ENCODE measurements at regions not wholly inside any gene's neighbourhood (a gene's known extent, or its start where the extent isn't known, plus 50 kb on each side); places are given as distances from the start of the nearest gene placed in this dataset.
"Not testable (repeated sequence)": the region's sequence is repeated elsewhere in the genome, so short reads cannot be mapped to it uniquely, and the experiment has no call there.

DNA sequence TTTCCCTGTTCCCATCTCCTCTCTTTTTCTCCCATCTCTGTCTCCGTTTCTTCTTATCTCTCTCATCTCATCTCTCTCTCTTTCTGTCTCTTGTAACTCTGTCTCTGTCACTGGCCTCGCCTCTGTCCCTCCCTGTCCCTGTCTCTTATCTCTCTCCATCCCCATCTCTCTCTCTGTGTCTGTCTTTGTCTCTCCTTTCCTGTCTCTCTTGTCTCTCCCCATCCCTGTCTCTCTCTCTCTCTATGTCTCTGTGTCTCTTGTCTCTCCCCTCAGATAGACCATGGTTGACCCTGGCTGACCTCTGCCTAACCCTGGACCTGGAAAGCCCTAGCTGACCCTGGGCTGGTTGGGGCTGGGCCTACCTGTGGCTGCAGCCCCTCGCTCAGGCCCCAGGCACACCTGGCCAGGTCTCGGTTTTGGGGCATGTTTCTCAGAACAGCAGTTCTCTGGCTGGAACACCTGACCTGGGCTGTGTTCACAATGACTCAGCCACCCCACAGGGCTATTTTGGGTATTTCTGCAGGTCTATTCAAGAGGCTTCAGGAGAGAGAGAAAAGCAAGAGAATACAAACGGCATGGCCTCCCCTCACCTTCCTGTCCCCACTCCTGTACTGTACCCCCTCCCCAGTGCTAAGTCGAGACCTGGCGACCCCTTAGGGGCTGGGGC lies 174.4 kb downstream of the TMEM121 start:
- H3K9me3 ChIP-seq (ENCODE audit: control insufficient read depth, insufficient read depth, low read length), result no peaks in the 10 kb centered on the region
- peaks cover 58% of the 10 kb centered on the region for H3K4me1 ChIP-seq (ENCODE audit: control insufficient read depth, low read length)
- TF ChIP-seq, protein P1, sequence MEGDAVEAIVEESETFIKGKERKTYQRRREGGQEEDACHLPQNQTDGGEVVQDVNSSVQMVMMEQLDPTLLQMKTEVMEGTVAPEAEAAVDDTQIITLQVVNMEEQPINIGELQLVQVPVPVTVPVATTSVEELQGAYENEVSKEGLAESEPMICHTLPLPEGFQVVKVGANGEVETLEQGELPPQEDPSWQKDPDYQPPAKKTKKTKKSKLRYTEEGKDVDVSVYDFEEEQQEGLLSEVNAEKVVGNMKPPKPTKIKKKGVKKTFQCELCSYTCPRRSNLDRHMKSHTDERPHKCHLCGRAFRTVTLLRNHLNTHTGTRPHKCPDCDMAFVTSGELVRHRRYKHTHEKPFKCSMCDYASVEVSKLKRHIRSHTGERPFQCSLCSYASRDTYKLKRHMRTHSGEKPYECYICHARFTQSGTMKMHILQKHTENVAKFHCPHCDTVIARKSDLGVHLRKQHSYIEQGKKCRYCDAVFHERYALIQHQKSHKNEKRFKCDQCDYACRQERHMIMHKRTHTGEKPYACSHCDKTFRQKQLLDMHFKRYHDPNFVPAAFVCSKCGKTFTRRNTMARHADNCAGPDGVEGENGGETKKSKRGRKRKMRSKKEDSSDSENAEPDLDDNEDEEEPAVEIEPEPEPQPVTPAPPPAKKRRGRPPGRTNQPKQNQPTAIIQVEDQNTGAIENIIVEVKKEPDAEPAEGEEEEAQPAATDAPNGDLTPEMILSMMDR (IDR thresholded peaks at IDR 0.05; ENCODE audit: low read depth, low read length, poor library complexity, severe bottlenecking), result no peak
- no peak for TF ChIP-seq EZH2phosphoT487 (IDR thresholded peaks at IDR 0.05; ENCODE audit: borderline replicate concordance, low read length)
- no peaks in the 10 kb centered on the region for H3K9me2 ChIP-seq (replicated peaks; ENCODE audit: control insufficient read depth, low read length)
- H3K36me3 ChIP-seq (ENCODE audit: control insufficient read depth, low read length), result peaks cover 9% of the 10 kb centered on the region; the same call in 1 of the 2 replicates
- peak overlapping the region; percentile 99 for H3K27ac ChIP-seq (ENCODE audit: low read depth, low read length)
- H3K79me2 ChIP-seq (ENCODE audit: control insufficient read depth, low read length), result no peaks in the 10 kb centered on the region; the same call in 1 of the 2 replicates
- H3K4me2 ChIP-seq (ENCODE audit: low read length), result peak overlapping the region; percentile 75
- H3K27me3 ChIP-seq (ENCODE audit: control insufficient read depth, low read length), result no peaks in the 10 kb centered on the region
- peaks cover 4% of the 10 kb centered on the region; the same call in 1 of the 2 replicates for H3F3A ChIP-seq (ENCODE audit: control insufficient read depth, insufficient read depth)
- H3K4me3 ChIP-seq (ENCODE audit: low read length), result peak overlapping the region; percentile 58
- H4K20me1 ChIP-seq (ENCODE audit: control insufficient read depth, insufficient read depth, low read depth, low read length), result no peaks in the 10 kb centered on the region

DNA sequence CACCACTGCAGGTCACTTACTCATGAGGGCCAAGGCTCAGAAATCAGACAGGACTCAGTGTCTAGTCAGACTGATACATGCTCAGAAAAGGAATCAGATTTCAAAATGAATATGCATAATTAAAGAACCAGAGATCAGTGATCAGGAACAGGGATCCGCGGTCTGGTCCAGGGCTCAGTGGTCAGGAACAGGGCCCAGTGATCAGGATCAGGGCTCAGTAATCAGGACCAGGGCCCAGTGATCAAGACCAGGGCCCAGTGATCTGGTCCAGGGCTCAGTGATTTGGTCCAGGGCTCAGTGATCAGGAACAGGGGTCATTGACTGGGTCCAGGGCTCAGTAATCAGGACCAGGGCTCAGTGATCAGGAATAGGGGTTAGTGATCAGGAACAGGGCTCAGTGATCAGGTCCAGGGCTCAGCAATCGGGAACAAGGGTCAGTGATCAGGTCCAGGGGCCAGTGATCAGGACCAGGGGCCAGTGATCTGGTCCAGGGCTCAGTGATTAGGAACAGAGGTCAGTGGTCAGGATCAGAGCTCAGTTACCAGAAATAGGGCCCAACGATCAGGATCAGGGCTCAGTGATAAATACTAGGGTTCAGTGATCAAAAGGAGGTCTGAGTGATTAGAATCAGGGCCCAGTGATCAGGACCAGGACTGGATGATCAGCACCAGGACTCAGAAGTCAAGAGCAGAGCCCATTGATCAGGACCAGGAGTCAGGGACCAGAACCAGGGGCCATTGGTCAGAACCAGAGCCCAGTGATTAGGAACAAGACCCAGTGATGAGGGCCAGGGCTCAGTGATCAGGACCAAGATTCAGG lies 175.3 kb downstream of the TMEM121 start:
- Histone ChIP-seq H3K79me2 (ENCODE audit: control insufficient read depth, low read length) (no peaks in the 10 kb centered on the region; the same call in 1 of the 2 replicates), H3K4me2 (ENCODE audit: low read length) (peak overlapping the region; percentile 75), H3K4me3 (ENCODE audit: low read length) (peak overlapping the region; percentile 58), H3K9me3 (ENCODE audit: control insufficient read depth, insufficient read depth, low read length) (no peaks in the 10 kb centered on the region), H3K27me3 (ENCODE audit: control insufficient read depth, low read length) (no peaks in the 10 kb centered on the region), H3K36me3 (ENCODE audit: control insufficient read depth, low read length) (peaks cover 9% of the 10 kb centered on the region; the same call in 1 of the 2 replicates), H4K20me1 (ENCODE audit: control insufficient read depth, insufficient read depth, low read depth, low read length) (no peaks in the 10 kb centered on the region), H3K4me1 (ENCODE audit: control insufficient read depth, low read length) (peaks cover 67% of the 10 kb centered on the region), H3F3A (ENCODE audit: control insufficient read depth, insufficient read depth) (peaks cover 4% of the 10 kb centered on the region; the same call in 1 of the 2 replicates), H3K9me2 (replicated peaks; ENCODE audit: control insufficient read depth, low read length) (no peaks in the 10 kb centered on the region), H3K27ac (ENCODE audit: low read depth, low read length) (peak overlapping the region; percentile 99)
- no peak for TF ChIP-seq EZH2phosphoT487 (IDR thresholded peaks at IDR 0.05; ENCODE audit: borderline replicate concordance, low read length)
- TF ChIP-seq, protein P1 (IDR thresholded peaks at IDR 0.05; ENCODE audit: low read depth, low read length, poor library complexity, severe bottlenecking), result no peak

GRCh38 chr14:105702275-105702817 lies 176.0 kb downstream of the TMEM121 start:
- peak overlapping the region; percentile 99 for H3K27ac ChIP-seq (ENCODE audit: low read depth, low read length)
- H3F3A ChIP-seq (ENCODE audit: control insufficient read depth, insufficient read depth), result peaks cover 4% of the 10 kb centered on the region; the same call in 1 of the 2 replicates
- no peak for TF ChIP-seq EZH2phosphoT487 (IDR thresholded peaks at IDR 0.05; ENCODE audit: borderline replicate concordance, low read length)
- TF ChIP-seq, protein P1 (IDR thresholded peaks at IDR 0.05; ENCODE audit: low read depth, low read length, poor library complexity, severe bottlenecking), result no peak
- no peaks in the 10 kb centered on the region for H3K9me2 ChIP-seq (replicated peaks; ENCODE audit: control insufficient read depth, low read length)
- peaks cover 9% of the 10 kb centered on the region; the same call in 1 of the 2 replicates for H3K36me3 ChIP-seq (ENCODE audit: control insufficient read depth, low read length)
- H3K9me3 ChIP-seq (ENCODE audit: control insufficient read depth, insufficient read depth, low read length), result no peaks in the 10 kb centered on the region
- peak overlapping the region; percentile 58; the same call in 1 of the 2 replicates for H3K4me3 ChIP-seq (ENCODE audit: low read length)
- H3K27me3 ChIP-seq (ENCODE audit: control insufficient read depth, low read length), result no peaks in the 10 kb centered on the region
- peaks cover 69% of the 10 kb centered on the region for H3K4me1 ChIP-seq (ENCODE audit: control insufficient read depth, low read length)
- H3K79me2 ChIP-seq (ENCODE audit: control insufficient read depth, low read length), result no peaks in the 10 kb centered on the region; the same call in 1 of the 2 replicates
- peak overlapping the region; percentile 75 for H3K4me2 ChIP-seq (ENCODE audit: low read length)
- no peaks in the 10 kb centered on the region for H4K20me1 ChIP-seq (ENCODE audit: control insufficient read depth, insufficient read depth, low read depth, low read length)

DNA sequence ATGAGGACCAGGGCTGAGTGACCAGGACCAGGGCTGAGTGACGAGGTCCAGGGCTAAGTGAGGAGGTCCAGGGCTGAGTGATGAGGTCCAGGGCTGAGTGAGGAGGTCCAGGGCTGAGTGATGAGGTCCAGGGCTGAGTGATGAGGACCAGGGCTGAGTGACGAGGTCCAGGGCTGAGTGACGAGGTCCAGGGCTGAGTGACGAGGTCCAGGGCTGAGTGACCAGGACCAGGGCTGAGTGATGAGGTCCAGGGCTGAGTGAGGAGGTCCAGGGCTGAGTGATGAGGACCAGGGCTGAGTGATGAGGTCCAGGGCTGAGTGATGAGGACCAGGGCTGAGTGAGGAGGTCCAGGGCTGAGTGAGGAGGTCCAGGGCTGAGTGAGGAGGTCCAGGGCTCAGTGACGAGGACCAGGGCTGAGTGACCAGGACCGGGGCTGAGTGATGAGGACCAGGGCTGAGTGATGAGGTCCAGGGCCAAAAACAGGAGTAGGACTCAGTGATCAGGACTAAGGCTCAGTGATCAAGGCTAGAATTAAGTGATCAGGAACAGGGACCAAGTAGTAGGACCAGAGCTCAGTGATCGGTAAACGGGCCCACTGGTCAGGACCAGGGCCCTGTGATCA lies 176.8 kb downstream of the TMEM121 start:
- not testable (repeated sequence) for H3K4me2 ChIP-seq (ENCODE audit: low read length); H3K9me3 ChIP-seq (ENCODE audit: control insufficient read depth, insufficient read depth, low read length); H3K79me2 ChIP-seq (ENCODE audit: control insufficient read depth, low read length); H4K20me1 ChIP-seq (ENCODE audit: control insufficient read depth, insufficient read depth, low read depth, low read length); H3F3A ChIP-seq (ENCODE audit: control insufficient read depth, insufficient read depth); H3K9me2 ChIP-seq (replicated peaks; ENCODE audit: control insufficient read depth, low read length); H3K27ac ChIP-seq (ENCODE audit: low read depth, low read length); H3K4me3 ChIP-seq (ENCODE audit: low read length); H3K27me3 ChIP-seq (ENCODE audit: control insufficient read depth, low read length); H3K36me3 ChIP-seq (ENCODE audit: control insufficient read depth, low read length)
- peaks cover 61% of the 10 kb centered on the region for H3K4me1 ChIP-seq (ENCODE audit: control insufficient read depth, low read length)

DNA sequence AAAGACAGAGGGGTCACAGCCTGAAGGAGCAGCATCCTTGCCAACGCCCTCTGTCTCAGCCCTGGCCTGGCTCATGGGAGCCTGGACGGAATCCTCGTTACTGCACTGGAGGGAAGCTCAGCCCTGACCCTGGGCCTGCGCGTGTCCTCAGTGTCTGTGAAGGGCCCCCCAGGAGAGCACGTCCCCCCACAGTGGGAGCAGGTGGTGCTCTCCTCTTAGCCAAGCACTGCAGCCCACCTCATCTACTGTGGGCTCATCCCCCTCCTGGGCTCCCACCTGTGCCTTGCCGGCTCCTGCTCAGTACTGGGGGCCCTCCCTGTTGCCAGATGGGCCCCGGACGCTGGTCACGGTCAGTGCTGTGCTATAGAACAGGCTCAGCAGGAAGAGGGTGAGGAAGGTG lies 177.7 kb downstream of the TMEM121 start:
- H3K36me3 ChIP-seq (ENCODE audit: control insufficient read depth, low read length); H3K27ac ChIP-seq (ENCODE audit: low read depth, low read length); H3K4me2 ChIP-seq (ENCODE audit: low read length); H3F3A ChIP-seq (ENCODE audit: control insufficient read depth, insufficient read depth); H3K9me3 ChIP-seq (ENCODE audit: control insufficient read depth, insufficient read depth, low read length); H3K9me2 ChIP-seq (replicated peaks; ENCODE audit: control insufficient read depth, low read length); H3K27me3 ChIP-seq (ENCODE audit: control insufficient read depth, low read length); H3K4me3 ChIP-seq (ENCODE audit: low read length); H3K79me2 ChIP-seq (ENCODE audit: control insufficient read depth, low read length); H4K20me1 ChIP-seq (ENCODE audit: control insufficient read depth, insufficient read depth, low read depth, low read length): not testable (repeated sequence)
- peaks cover 62% of the 10 kb centered on the region for H3K4me1 ChIP-seq (ENCODE audit: control insufficient read depth, low read length)

All from DOHH2 (cell line).